Hepatocyte (in vitro differentiated cells): ENCODE measurements at regions not wholly inside any gene's neighbourhood (a gene's known extent, or its start where the extent isn't known, plus 50 kb on each side); places are given as distances from the start of the nearest gene placed in this dataset.

Experiments used
- DNase-seq: peaks from one replicate; pipeline ENCODE4 v3.0.0-alpha.2; 2016; ENCODE audit warnings: low spot score
- H2AFZ ChIP-seq: fragments of 200-600 bp; sonication (generic); 2 replicates; pipeline ENCODE4 v1.6.0; 2016; ENCODE audit warnings: antibody characterized with exemption, mild to moderate bottlenecking
- H3K27ac ChIP-seq: fragments of 200-600 bp; sonication (generic); 2 replicates; pipeline ENCODE4 v1.5.1; 2016; ENCODE audit warnings: mild to moderate bottlenecking
- H3K27me3 ChIP-seq: fragments of 200-600 bp; sonication (generic); 2 replicates; pipeline ENCODE4 v1.6.1; 2016
- H3K36me3 ChIP-seq: fragments of 200-600 bp; sonication (generic); replicated peaks from 2 replicates; pipeline ENCODE4 v1.5.1; 2016; ENCODE audit warnings: low read depth; ENCODE audit not compliant: insufficient read depth
- H3K4me1 ChIP-seq: fragments of 200-600 bp; sonication (generic); 2 replicates; pipeline ENCODE4 v1.5.1; 2016; ENCODE audit warnings: mild to moderate bottlenecking, moderate library complexity; ENCODE audit not compliant: insufficient read depth
- H3K4me2 ChIP-seq: fragments of 200-600 bp; sonication (generic); 2 replicates; pipeline ENCODE4 v1.6.0; 2016
- H3K4me3 ChIP-seq: fragments of 200-600 bp; sonication (generic); 2 replicates; pipeline ENCODE4 v1.5.1; 2016; ENCODE audit warnings: mild to moderate bottlenecking
- H3K79me2 ChIP-seq: fragments of 200-600 bp; sonication (generic); 2 replicates; pipeline ENCODE4 v1.6.0; 2017; ENCODE audit warnings: mild to moderate bottlenecking
- H3K9me2 ChIP-seq: fragments of 200-600 bp; sonication (generic); replicated peaks from 2 replicates; pipeline ENCODE4 v1.6.0; 2017; ENCODE audit warnings: mild to moderate bottlenecking; ENCODE audit not compliant: insufficient read depth
- H3K9me3 ChIP-seq: fragments of 200-600 bp; sonication (generic); 2 replicates; pipeline ENCODE4 v1.5.1; 2016; ENCODE audit warnings: low read depth, mild to moderate bottlenecking
- H4K20me1 ChIP-seq: fragments of 200-600 bp; sonication (generic); 2 replicates; pipeline ENCODE4 v1.6.0; 2016; ENCODE audit warnings: mild to moderate bottlenecking; ENCODE audit not compliant: insufficient read depth, poor library complexity, severe bottlenecking
- EZH2 ChIP-seq: fragments of 200-600 bp; sonication (generic); IDR thresholded peaks from 2 replicates; pipeline ENCODE4 v1.6.1; 2016; ENCODE audit warnings: antibody characterized with exemption, mild to moderate bottlenecking, borderline replicate concordance
- EZH2phosphoT487 ChIP-seq: fragments of 200-600 bp; sonication (generic); IDR thresholded peaks from one replicate; pipeline ENCODE4 v1.6.1; 2018; ENCODE audit warnings: antibody characterized with exemption, mild to moderate bottlenecking, low read depth, moderate library complexity; ENCODE audit not compliant: unreplicated experiment, severe bottlenecking
- WGBS: methylation state at CpG from one replicate; pipeline ENCODE4 v1.1.6; 2016; ENCODE audit warnings: low lambda C conversion rate; ENCODE audit errors: missing lambda C conversion rate; 5-methylcytosine and 5-hydroxymethylcytosine counted together
- TF ChIP-seq, protein P1 (sequence below): fragments of 200-600 bp; sonication (generic); IDR thresholded peaks from 2 replicates; pipeline ENCODE4 v1.5.1; 2016; ENCODE audit warnings: antibody characterized with exemption, mild to moderate bottlenecking; ENCODE audit not compliant: poor library complexity

DNA sequence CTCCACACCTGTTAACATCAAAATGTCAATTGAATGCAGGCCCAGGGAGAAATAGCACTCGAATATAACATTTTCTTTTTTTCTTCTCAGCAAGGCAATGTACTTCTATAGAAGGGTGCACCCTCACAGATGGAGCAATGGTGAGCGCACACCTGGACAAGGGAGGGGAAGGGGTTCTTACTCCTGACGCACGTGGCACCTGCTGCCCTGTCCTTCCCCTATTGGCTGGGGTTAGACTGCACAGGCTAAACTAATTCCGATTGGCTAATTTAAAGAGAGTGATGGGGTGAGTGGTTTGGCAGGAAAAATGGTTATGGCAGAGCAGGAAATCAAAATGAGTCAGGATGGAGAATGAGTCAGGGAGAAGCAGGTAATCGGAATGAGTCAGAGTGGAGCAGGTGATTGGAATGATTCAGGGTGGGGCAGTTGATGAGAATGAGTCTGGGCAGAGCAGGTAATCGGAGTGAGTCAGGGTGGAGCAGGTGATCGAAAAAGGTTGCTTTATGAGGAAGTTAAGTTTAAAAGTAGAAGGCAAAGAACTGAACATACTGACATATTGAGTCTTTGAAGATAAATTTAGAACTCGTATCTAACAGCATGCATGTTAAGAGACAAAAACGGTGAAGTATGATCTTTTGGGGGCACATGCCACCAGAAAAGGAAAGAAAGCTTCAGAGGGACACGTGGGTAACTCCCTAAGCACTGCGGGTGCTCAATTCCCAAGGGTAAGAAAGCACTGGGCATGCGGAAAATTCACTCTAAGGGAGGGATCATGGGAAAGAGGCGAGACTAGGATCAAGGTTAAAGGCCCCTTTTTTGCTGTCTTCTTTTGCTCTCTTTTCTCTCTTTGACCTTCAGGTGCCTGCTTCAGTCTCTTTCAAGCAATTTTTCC lies 72.9 kb upstream of the GALNT15 start:
- peaks cover 14% of the 10 kb centered on the region for H3K4me1 ChIP-seq
- DNase-seq = peak; percentile 77
- H3K4me3 ChIP-seq = no peak overlapping the region
- no peaks in the 10 kb centered on the region for H3K36me3 ChIP-seq
- H2AFZ ChIP-seq = no peak overlapping the region
- peak overlapping the region; percentile 95 for H3K27ac ChIP-seq
- no peaks in the 10 kb centered on the region for H3K27me3 ChIP-seq
- no peaks in the 10 kb centered on the region for H4K20me1 ChIP-seq
- no peaks in the 10 kb centered on the region for H3K79me2 ChIP-seq
- no peak for TF ChIP-seq EZH2
- TF ChIP-seq, protein P1, sequence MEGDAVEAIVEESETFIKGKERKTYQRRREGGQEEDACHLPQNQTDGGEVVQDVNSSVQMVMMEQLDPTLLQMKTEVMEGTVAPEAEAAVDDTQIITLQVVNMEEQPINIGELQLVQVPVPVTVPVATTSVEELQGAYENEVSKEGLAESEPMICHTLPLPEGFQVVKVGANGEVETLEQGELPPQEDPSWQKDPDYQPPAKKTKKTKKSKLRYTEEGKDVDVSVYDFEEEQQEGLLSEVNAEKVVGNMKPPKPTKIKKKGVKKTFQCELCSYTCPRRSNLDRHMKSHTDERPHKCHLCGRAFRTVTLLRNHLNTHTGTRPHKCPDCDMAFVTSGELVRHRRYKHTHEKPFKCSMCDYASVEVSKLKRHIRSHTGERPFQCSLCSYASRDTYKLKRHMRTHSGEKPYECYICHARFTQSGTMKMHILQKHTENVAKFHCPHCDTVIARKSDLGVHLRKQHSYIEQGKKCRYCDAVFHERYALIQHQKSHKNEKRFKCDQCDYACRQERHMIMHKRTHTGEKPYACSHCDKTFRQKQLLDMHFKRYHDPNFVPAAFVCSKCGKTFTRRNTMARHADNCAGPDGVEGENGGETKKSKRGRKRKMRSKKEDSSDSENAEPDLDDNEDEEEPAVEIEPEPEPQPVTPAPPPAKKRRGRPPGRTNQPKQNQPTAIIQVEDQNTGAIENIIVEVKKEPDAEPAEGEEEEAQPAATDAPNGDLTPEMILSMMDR = no peak
- TF ChIP-seq EZH2phosphoT487 = no peak
- no peaks in the 10 kb centered on the region for H3K9me3 ChIP-seq
- WGBS = 83% methylated on average over 14 of the region's 14 CpGs
- no peaks in the 10 kb centered on the region for H3K9me2 ChIP-seq
- no peak overlapping the region for H3K4me2 ChIP-seq

DNA sequence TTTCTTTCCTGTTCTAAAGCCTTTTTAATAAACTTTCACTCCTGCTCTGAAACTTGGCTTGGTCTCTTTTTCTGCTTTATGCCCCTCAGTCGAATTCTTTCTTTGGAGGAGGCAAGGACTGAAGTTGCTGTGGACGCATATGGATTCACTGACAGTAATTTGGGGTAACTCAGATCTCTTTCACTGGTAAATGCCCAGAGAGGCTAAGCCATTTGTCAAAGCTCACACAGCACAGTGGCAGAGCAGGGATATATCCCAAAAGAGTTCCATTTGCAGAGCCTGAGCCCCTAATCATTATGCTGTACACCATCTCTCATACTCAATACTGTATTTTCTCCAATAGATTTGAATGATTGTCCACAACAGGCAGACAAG lies 72.3 kb upstream of the GALNT15 start:
- WGBS = 83% methylated on average over 2 of the region's 2 CpGs
- no peak for DNase-seq
- Histone ChIP-seq H3K4me3 (no peak overlapping the region), H3K9me3 (no peaks in the 10 kb centered on the region), H2AFZ (no peak overlapping the region), H3K27me3 (no peaks in the 10 kb centered on the region), H3K36me3 (no peaks in the 10 kb centered on the region), H3K4me1 (peaks cover 14% of the 10 kb centered on the region), H3K9me2 (no peaks in the 10 kb centered on the region), H3K79me2 (no peaks in the 10 kb centered on the region), H3K4me2 (no peak overlapping the region), H4K20me1 (no peaks in the 10 kb centered on the region), H3K27ac (peak overlapping the region; percentile 95)
- TF ChIP-seq EZH2 = no peak
- TF ChIP-seq, protein P1 = no peak
- TF ChIP-seq EZH2phosphoT487 = no peak

DNA sequence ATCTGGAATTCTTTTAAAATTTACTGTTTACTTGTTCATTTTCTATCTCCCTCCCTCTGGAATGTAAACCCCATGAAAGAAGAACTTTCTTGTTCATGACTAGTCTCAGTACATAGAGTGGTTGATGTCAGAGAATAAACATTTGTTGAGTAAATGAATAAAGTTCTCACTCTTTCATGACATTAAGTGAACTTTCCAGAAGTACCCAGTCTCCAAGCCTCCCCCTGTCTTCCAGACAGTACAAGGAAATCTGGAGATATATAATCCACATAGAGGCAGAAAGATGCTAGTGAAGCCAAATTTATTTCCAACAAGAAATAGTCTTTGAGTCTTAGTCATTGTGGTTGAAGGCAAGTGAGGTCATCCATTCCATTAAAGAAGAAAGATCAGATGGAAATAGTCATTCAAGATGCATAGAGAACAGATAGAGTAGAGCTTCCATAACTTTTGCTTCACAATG lies 71.5 kb upstream of the GALNT15 start:
- TF ChIP-seq EZH2phosphoT487 (no peak), EZH2 (no peak)
- TF ChIP-seq, protein P1 = no peak
- Histone ChIP-seq H3K4me3 (no peak overlapping the region), H4K20me1 (no peaks in the 10 kb centered on the region), H3K4me1 (peaks cover 14% of the 10 kb centered on the region), H3K27ac (peak overlapping the region; percentile 95), H3K4me2 (no peak overlapping the region), H3K79me2 (no peaks in the 10 kb centered on the region), H3K36me3 (no peaks in the 10 kb centered on the region), H2AFZ (no peak overlapping the region), H3K9me2 (no peaks in the 10 kb centered on the region), H3K27me3 (no peaks in the 10 kb centered on the region), H3K9me3 (no peaks in the 10 kb centered on the region)
- DNase-seq = peak; percentile 45
